Natural killer cell (primary cell): ENCODE measurements at regions not wholly inside any gene's neighbourhood (a gene's known extent, or its start where the extent isn't known, plus 50 kb on each side); places are given as distances from the start of the nearest gene placed in this dataset.
A peak's percentile ranks its signal among the peaks of the same experiment; 100 is the strongest.

Experiments
- ATAC-seq, 3 donors: fragments of 150-1000 bp in 2 of 3; fragments of 200-7000 bp in 1 of 3; cut with Tn5 transposase; 1 replicate in 1 of 3; 2 replicates in 2 of 3; pipeline ENCODE4 v1.10.0; 2021; ENCODE audit warnings: mild to moderate bottlenecking in 2 of 3, moderate library complexity in 2 of 3
- DNase-seq, 2 donors: peaks; one replicate each; pipeline versions ENCODE4 v3.0.0 to v3.0.0-alpha.2; 2013 to 2021; ENCODE audit warnings: mixed read lengths in 1 of 2
- H3K27ac ChIP-seq: one replicate; pipeline ENCODE4 v1.5.1; 2013; ENCODE audit warnings: mild to moderate bottlenecking, low read length
- H3K27me3 ChIP-seq: one replicate; pipeline ENCODE4 v1.6.1; 2013; ENCODE audit warnings: low read length; ENCODE audit not compliant: control insufficient read depth, insufficient read depth
- H3K36me3 ChIP-seq: one replicate; pipeline ENCODE4 v1.6.1; 2013; ENCODE audit warnings: low read length; ENCODE audit not compliant: control insufficient read depth, insufficient read depth
- H3K4me1 ChIP-seq: one replicate; pipeline ENCODE4 v1.6.1; 2013; ENCODE audit warnings: low read length; ENCODE audit not compliant: control insufficient read depth, insufficient read depth
- H3K4me3 ChIP-seq: one replicate; pipeline ENCODE4 v1.5.1; 2013; ENCODE audit warnings: low read length
- H3K9me3 ChIP-seq: one replicate; pipeline ENCODE4 v1.6.1; 2013; ENCODE audit warnings: low read length; ENCODE audit not compliant: control insufficient read depth, insufficient read depth
- H3K27ac Mint-ChIP-seq, 2 donors: one replicate each; pipeline ENCODE4 v1.8.0; 2022; ENCODE audit warnings: mild to moderate bottlenecking in 2 of 2, mixed read lengths in 2 of 2, moderate library complexity in 1 of 2
- H3K27me3 Mint-ChIP-seq, 2 donors: one replicate each; pipeline ENCODE4 v1.8.0; 2022; ENCODE audit warnings: low read depth in 2 of 2, mixed read lengths in 2 of 2
- H3K36me3 Mint-ChIP-seq: one replicate; pipeline ENCODE4 v1.8.0; 2022; ENCODE audit warnings: mixed read lengths
- H3K4me1 Mint-ChIP-seq, 2 donors: one replicate each; pipeline ENCODE4 v1.8.0; 2022; ENCODE audit warnings: mixed read lengths in 2 of 2
- H3K4me3 Mint-ChIP-seq: one replicate; pipeline ENCODE4 v1.8.0; 2022; ENCODE audit warnings: mild to moderate bottlenecking, moderate library complexity, mixed read lengths
- H3K9me3 Mint-ChIP-seq, 2 donors: one replicate each; pipeline ENCODE4 v1.8.0; 2022; ENCODE audit warnings: mixed read lengths in 2 of 2
- CTCF ChIP-seq: fragments of 200-600 bp; IDR thresholded peaks from one replicate; pipeline ENCODE4 v1.8.0; 2022; ENCODE audit warnings: antibody characterized with exemption
- WGBS: methylation state at CpG from one replicate; pipeline ENCODE4 v1.1.7; 2013; ENCODE audit warnings: missing lambda C conversion rate; ENCODE audit not compliant: insufficient coverage; 5-methylcytosine and 5-hydroxymethylcytosine counted together
- intact Hi-C: fragments of 100-400 bp; cut with micrococcal nuclease; formaldehyde crosslinking; loops from one replicate; pipeline ENCODE4 v1.14.2; 2022

DNA sequence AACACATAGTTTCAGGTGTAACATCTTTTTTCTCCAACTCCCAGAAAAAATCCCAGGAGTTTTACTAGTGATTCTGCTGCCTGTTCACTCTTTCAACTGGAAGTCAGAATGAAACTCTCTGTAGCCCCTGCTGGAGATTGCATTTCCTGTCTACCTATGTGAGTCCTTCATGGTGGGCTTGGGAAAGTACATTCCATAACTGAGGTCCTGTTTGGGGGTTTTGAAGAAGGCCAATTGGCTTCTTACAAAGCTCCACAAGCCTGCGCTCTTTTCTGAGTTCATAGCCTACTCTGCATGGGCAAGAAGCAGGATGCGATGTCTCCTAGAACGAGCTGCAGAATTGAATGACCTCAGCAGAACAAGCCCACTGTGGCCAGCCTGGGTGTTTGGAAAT lies 86.7 kb downstream of the LYZL2 start:
- no peak overlapping the region for H3K4me3 Mint-ChIP-seq
- intact Hi-C loops, result no loop called here
- no peaks in the 10 kb centered on the region for H3K4me1 Mint-ChIP-seq
- peak overlapping the region; percentile 18 to 22 for H3K27ac Mint-ChIP-seq
- H3K9me3 Mint-ChIP-seq, result no peaks in the 10 kb centered on the region
- Histone ChIP-seq H3K27ac (no peak overlapping the region), H3K36me3 (no peaks in the 10 kb centered on the region), H3K4me1 (no peaks in the 10 kb centered on the region), H3K9me3 (no peaks in the 10 kb centered on the region), H3K27me3 (no peaks in the 10 kb centered on the region), H3K4me3 (no peak overlapping the region)
- DNase-seq (no peak), ATAC-seq (no peak)
- no peaks in the 10 kb centered on the region for H3K27me3 Mint-ChIP-seq
- TF ChIP-seq CTCF, result no peak
- H3K36me3 Mint-ChIP-seq, result no peaks in the 10 kb centered on the region
- 94% methylated on average over 3 of the region's 3 CpGs for WGBS

DNA sequence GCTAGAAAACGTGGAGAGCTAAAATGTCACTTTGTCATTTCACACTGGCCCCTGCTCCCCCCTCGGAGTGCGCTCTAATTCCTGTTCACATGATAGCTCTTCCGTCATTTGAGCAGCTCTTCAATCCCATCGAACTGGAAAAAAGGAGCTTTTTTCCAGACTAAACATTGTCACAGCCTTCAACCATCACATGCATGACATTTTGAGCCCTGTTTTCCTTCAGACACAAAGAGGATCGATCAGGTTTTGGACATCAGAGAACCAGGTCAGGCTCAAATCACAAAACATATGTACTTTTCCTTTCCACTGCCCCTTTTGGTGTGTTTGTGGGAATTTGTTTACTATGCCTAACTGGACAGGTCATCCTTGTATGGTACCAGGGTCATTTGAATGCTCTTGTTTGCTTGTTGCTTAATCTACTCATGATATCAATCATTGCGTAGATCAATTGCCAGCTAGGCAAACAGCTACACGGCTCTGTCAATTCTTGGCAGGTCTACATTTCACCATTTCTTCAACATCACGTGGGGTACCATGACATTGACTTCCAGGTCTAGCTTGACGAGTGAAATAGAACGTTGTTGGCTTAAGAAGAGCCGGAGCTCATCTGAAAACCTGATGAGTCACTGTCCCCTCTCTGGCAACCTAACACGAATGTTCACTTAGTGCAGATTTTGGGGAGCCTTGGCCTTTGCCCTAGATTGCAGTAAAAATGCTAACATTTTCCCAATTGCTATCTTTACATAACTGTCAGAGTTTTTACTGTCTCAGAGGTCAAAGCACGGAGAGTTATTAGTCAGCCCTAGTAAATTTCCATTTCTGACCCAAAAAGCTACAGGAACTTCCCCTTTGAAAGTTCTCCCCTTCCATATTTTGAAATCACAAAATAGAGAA lies 87.3 kb downstream of the LYZL2 start:
- Histone ChIP-seq H3K4me3 (no peak overlapping the region), H3K4me1 (no peaks in the 10 kb centered on the region), H3K36me3 (no peaks in the 10 kb centered on the region), H3K9me3 (no peaks in the 10 kb centered on the region), H3K27ac (no peak overlapping the region), H3K27me3 (no peaks in the 10 kb centered on the region)
- no peaks in the 10 kb centered on the region for H3K36me3 Mint-ChIP-seq
- WGBS, result 63% methylated on average over 14 of the region's 14 CpGs
- intact Hi-C loops, result no loop called here
- H3K27me3 Mint-ChIP-seq, result no peaks in the 10 kb centered on the region
- no peak for DNase-seq
- peak in 1 of 3 donors; percentile 43 for ATAC-seq
- no peak for TF ChIP-seq CTCF
- H3K4me3 Mint-ChIP-seq, result no peak overlapping the region
- H3K27ac Mint-ChIP-seq, result peak overlapping the region; percentile 18 to 22
- H3K4me1 Mint-ChIP-seq, result no peaks in the 10 kb centered on the region
- no peaks in the 10 kb centered on the region for H3K9me3 Mint-ChIP-seq

DNA sequence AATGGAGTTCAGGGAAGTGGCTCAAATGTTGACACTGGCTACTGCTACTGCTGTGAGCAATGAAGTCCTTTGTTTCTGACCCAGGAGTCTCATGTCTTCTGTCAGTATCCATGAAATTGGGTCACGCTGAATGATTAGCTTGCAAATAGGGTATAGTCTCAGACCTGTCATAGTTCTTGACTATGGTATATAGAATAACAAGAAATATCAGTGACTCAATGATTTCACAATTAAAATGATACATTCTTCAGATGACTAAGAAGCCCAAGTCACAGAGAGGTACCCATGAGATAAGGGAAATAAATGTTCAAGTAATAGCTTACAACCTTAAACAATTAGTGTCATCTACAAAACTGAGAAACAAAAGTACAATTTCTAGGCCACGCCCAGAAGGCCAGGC lies 89.3 kb downstream of the LYZL2 start:
- no peak for TF ChIP-seq CTCF
- Histone ChIP-seq H3K27me3 (no peaks in the 10 kb centered on the region), H3K36me3 (no peaks in the 10 kb centered on the region), H3K4me3 (no peak overlapping the region), H3K4me1 (no peaks in the 10 kb centered on the region), H3K27ac (no peak overlapping the region), H3K9me3 (no peaks in the 10 kb centered on the region)
- Mint-ChIP-seq H3K27me3 (no peaks in the 10 kb centered on the region), H3K27ac (peak overlapping the region in 1 of 2 donors; percentile 47), H3K4me3 (no peak overlapping the region), H3K9me3 (no peaks in the 10 kb centered on the region), H3K36me3 (no peaks in the 10 kb centered on the region), H3K4me1 (peaks cover 6 to 8% of the 10 kb centered on the region in 2 donors)
- ATAC-seq, result no peak
- no peak for DNase-seq
- intact Hi-C loops, result no loop called here
- WGBS, result 60% methylated on average over 2 of the region's 2 CpGs

- intact Hi-C loops, result no loop called here
- Mint-ChIP-seq H3K36me3 (no peaks in the 10 kb centered on the region), H3K4me3 (no peak overlapping the region), H3K9me3 (no peaks in the 10 kb centered on the region), H3K27ac (peak overlapping the region in 1 of 2 donors; percentile 11), H3K27me3 (no peaks in the 10 kb centered on the region), H3K4me1 (peaks cover 16 to 17% of the 10 kb centered on the region in 2 donors)
- 82% methylated on average over 4 of the region's 4 CpGs for WGBS
- DNase-seq, result no peak
- Histone ChIP-seq H3K4me3 (no peak overlapping the region), H3K9me3 (no peaks in the 10 kb centered on the region), H3K27me3 (no peaks in the 10 kb centered on the region), H3K27ac (no peak overlapping the region), H3K36me3 (no peaks in the 10 kb centered on the region), H3K4me1 (peaks cover 12% of the 10 kb centered on the region)
- no peak for ATAC-seq
- TF ChIP-seq CTCF, result no peak
Observed at GRCh38 chr10:30538086-30538485, 91.5 kb downstream of the LYZL2 start.
